Vagina (tissue), 2 donors: ENCODE measurements at regions not wholly inside any gene's neighbourhood (a gene's known extent, or its start where the extent isn't known, plus 50 kb on each side); places are given as distances from the start of the nearest gene placed in this dataset. TPM values are rescaled to one million over a fixed set of nuclear protein-coding genes. Genes with fewer than 3 reads are reported as not detected.

Source experiments
- DNase-seq, 2 donors: peaks; one replicate each; pipeline ENCODE4 v3.0.0-alpha.2; 2017; ENCODE audit errors: extremely low spot score in 2 of 2
- H3K27ac ChIP-seq: fragments of 200-600 bp; sonication (generic); one replicate; pipeline ENCODE4 v1.5.1; 2019
- H3K27me3 ChIP-seq: fragments of 200-600 bp; sonication (generic); one replicate; pipeline ENCODE4 v1.5.1; 2019
- H3K36me3 ChIP-seq, 2 donors: fragments of 200-600 bp; sonication (generic); one replicate each; pipeline ENCODE4 v1.5.1; 2017 to 2019
- H3K4me1 ChIP-seq: fragments of 200-600 bp; sonication (generic); one replicate; pipeline ENCODE4 v1.5.1; 2019
- H3K4me3 ChIP-seq, 2 donors: fragments of 200-600 bp; sonication (generic); 1 replicate in 1 of 2; 2 replicates in 1 of 2; pipeline ENCODE4 v1.5.1; 2016 to 2019
- H3K9me3 ChIP-seq: fragments of 200-600 bp; sonication (generic); one replicate; pipeline ENCODE4 v1.5.1; 2019
- CTCF ChIP-seq, 3 experiments: fragments of 450-650 bp in 2 of 3; fragments of 200-600 bp in 1 of 3; sonication (generic) in 1 of 3; IDR thresholded peaks; one replicate each; pipeline ENCODE4 v1.5.1; 2017 to 2019; ENCODE audit warnings: antibody characterized with exemption in 3 of 3, mild to moderate bottlenecking in 2 of 3, moderate library complexity in 2 of 3
- POLR2A ChIP-seq, 2 donors: fragments of 450-650 bp; IDR thresholded peaks; one replicate each; pipeline ENCODE4 v1.6.1; 2017; ENCODE audit warnings: antibody characterized with exemption in 2 of 2, mild to moderate bottlenecking in 2 of 2, moderate library complexity in 2 of 2
- POLR2AphosphoS5 ChIP-seq, 2 donors: sonication (generic); formaldehyde crosslinking; IDR thresholded peaks; one replicate each; pipeline ENCODE4 v1.9.0; 2017; ENCODE audit warnings: antibody characterized with exemption in 2 of 2, mild to moderate bottlenecking in 2 of 2, low read depth in 1 of 2; ENCODE audit not compliant: insufficient read depth in 1 of 2
- intact Hi-C: fragments of 100-400 bp; cut with DNase I; formaldehyde crosslinking; loops from one replicate; pipeline ENCODE4 v1.15.1; 2023
- small RNA-seq: library from RNA; depleted of rRNA; stranded (forward); fragments of <200 nt; gene quantifications from one replicate; pipeline ENCODE3, GENCODE V24; 2016

- no peak for TF ChIP-seq CTCF (IDR thresholded peaks at IDR 0.05)
- TF ChIP-seq POLR2A (IDR thresholded peaks at IDR 0.05) = no peak
- TF ChIP-seq POLR2AphosphoS5 (IDR thresholded peaks at IDR 0.05; ENCODE audit: insufficient read depth in 1 of 2, low read depth in 1 of 2) = no peak
- Histone ChIP-seq H3K4me3 (no peak overlapping the region), H3K9me3 (no peaks in the 10 kb centered on the region), H3K27ac (no peak overlapping the region), H3K27me3 (no peaks in the 10 kb centered on the region), H3K36me3 (no peaks in the 10 kb centered on the region), H3K4me1 (no peaks in the 10 kb centered on the region)
- intact Hi-C loops = no loop called here
- no peak for DNase-seq
Measured at GRCh38 chr4:112994732-112995464, 54.6 kb upstream of the ANK2 start.

Small RNAs in the stretch of these regions (small RNA-seq; reads per million reads assigned to genes)
- gene AC017007.1 = not detected
- gene RF00019 = not detected
